SK-N-MC (cell line): ENCODE measurements at regions not wholly inside any gene's neighbourhood (a gene's known extent, or its start where the extent isn't known, plus 50 kb on each side); places are given as distances from the start of the nearest gene placed in this dataset.

Source experiments
- DNase-seq: peaks from one replicate; pipeline ENCODE4 v3.0.0-alpha.2; 2011; ENCODE audit warnings: low read depth, low spot score
- H3K27ac ChIP-seq: fragments of 200-600 bp; sonication (generic); 2 replicates; pipeline ENCODE4 v1.5.1; 2016; ENCODE audit warnings: mixed run types
- H3K36me3 ChIP-seq: fragments of 200-600 bp; sonication (generic); 2 replicates; pipeline ENCODE4 v1.6.1; 2017; ENCODE audit warnings: antibody characterized with exemption, low read length, mixed read lengths; ENCODE audit not compliant: insufficient read depth
- H3K4me3 ChIP-seq: fragments of 200-600 bp; sonication (generic); 2 replicates; pipeline ENCODE4 v1.5.1; 2016
- H3K9ac ChIP-seq: fragments of 200-600 bp; sonication (generic); 2 replicates; pipeline ENCODE4 v1.8.0; 2017; ENCODE audit warnings: mixed run types, mixed read lengths; ENCODE audit not compliant: insufficient read length
- H3K9me3 ChIP-seq: fragments of 200-600 bp; sonication (generic); 2 replicates; pipeline ENCODE4 v1.6.1; 2017; ENCODE audit warnings: low read depth, mild to moderate bottlenecking, antibody characterized with exemption, low read length, moderate library complexity, mixed read lengths
- EZH2 ChIP-seq: fragments of 200-600 bp; sonication (generic); IDR thresholded peaks from one replicate; pipeline ENCODE4 v1.6.1; 2017; ENCODE audit warnings: antibody characterized with exemption
- FOXP2 ChIP-seq: optimal IDR thresholded peaks from 2 replicates; pipeline ENCODE3; 2011; ENCODE audit warnings: mild to moderate bottlenecking, moderate library complexity; ENCODE audit not compliant: insufficient read depth; ENCODE audit errors: extremely low read length, control extremely low read depth
- POLR2AphosphoS5 ChIP-seq: IDR thresholded peaks from 2 replicates; pipeline ENCODE4 v1.6.1; 2012; ENCODE audit warnings: mild to moderate bottlenecking, low read depth, low read length, borderline replicate concordance

GRCh38 chr9:11894136-11894535, 799.0 kb upstream of the TYRP1 start:
- H3K36me3 ChIP-seq = no peaks in the 10 kb centered on the region
- H3K9ac ChIP-seq = no peak overlapping the region
- H3K4me3 ChIP-seq = no peak overlapping the region
- no peak for TF ChIP-seq FOXP2
- TF ChIP-seq POLR2AphosphoS5 = no peak
- no peaks in the 10 kb centered on the region for H3K9me3 ChIP-seq
- H3K27ac ChIP-seq = no peak overlapping the region
- DNase-seq = no peak

GRCh38 chr9:11902610-11903009, 790.6 kb upstream of the TYRP1 start:
- DNase-seq = no peak
- no peaks in the 10 kb centered on the region for H3K9me3 ChIP-seq
- TF ChIP-seq EZH2 = no peak
- no peak for TF ChIP-seq POLR2AphosphoS5
- no peak for TF ChIP-seq FOXP2
- H3K27ac ChIP-seq = no peak overlapping the region
- H3K9ac ChIP-seq = no peak overlapping the region
- no peaks in the 10 kb centered on the region for H3K36me3 ChIP-seq
- no peak overlapping the region for H3K4me3 ChIP-seq

GRCh38 chr9:11915699-11916098, 777.5 kb upstream of the TYRP1 start:
- no peaks in the 10 kb centered on the region for H3K9me3 ChIP-seq
- no peak overlapping the region for H3K27ac ChIP-seq
- no peak overlapping the region for H3K9ac ChIP-seq
- DNase-seq = no peak
- H3K36me3 ChIP-seq = no peaks in the 10 kb centered on the region
- TF ChIP-seq EZH2 = no peak
- no peak for TF ChIP-seq POLR2AphosphoS5
- TF ChIP-seq FOXP2 = no peak
- no peak overlapping the region for H3K4me3 ChIP-seq

GRCh38 chr9:11928871-11929321, 764.3 kb upstream of the TYRP1 start:
- Histone ChIP-seq H3K27ac (no peak overlapping the region), H3K9me3 (no peaks in the 10 kb centered on the region), H3K36me3 (no peaks in the 10 kb centered on the region), H3K4me3 (no peak overlapping the region), H3K9ac (no peak overlapping the region)
- no peak for DNase-seq
- TF ChIP-seq FOXP2 (no peak), POLR2AphosphoS5 (no peak), EZH2 (no peak)

GRCh38 chr9:11931109-11931508, 762.1 kb upstream of the TYRP1 start:
- no peak overlapping the region for H3K9ac ChIP-seq
- no peaks in the 10 kb centered on the region for H3K9me3 ChIP-seq
- DNase-seq = no peak
- no peak for TF ChIP-seq POLR2AphosphoS5
- TF ChIP-seq FOXP2 = no peak
- TF ChIP-seq EZH2 = no peak
- no peak overlapping the region for H3K27ac ChIP-seq
- H3K4me3 ChIP-seq = no peak overlapping the region
- no peaks in the 10 kb centered on the region for H3K36me3 ChIP-seq

- Histone ChIP-seq H3K36me3 (no peaks in the 10 kb centered on the region), H3K27ac (no peak overlapping the region), H3K4me3 (no peak overlapping the region), H3K9me3 (no peaks in the 10 kb centered on the region), H3K9ac (no peak overlapping the region)
- TF ChIP-seq POLR2AphosphoS5 (no peak), FOXP2 (no peak), EZH2 (no peak)
- no peak for DNase-seq
Measured at GRCh38 chr9:11931751-11932150, 761.4 kb upstream of the TYRP1 start.

GRCh38 chr9:11933926-11934325, 759.3 kb upstream of the TYRP1 start:
- Histone ChIP-seq H3K4me3 (no peak overlapping the region), H3K36me3 (no peaks in the 10 kb centered on the region), H3K9me3 (no peaks in the 10 kb centered on the region), H3K9ac (no peak overlapping the region), H3K27ac (no peak overlapping the region)
- peak; percentile 22 for DNase-seq
- TF ChIP-seq FOXP2 (no peak), POLR2AphosphoS5 (no peak), EZH2 (no peak)

- H3K27ac ChIP-seq = no peak overlapping the region
- H3K9ac ChIP-seq = no peak overlapping the region
- TF ChIP-seq EZH2 = no peak
- no peak for TF ChIP-seq FOXP2
- TF ChIP-seq POLR2AphosphoS5 = no peak
- DNase-seq = no peak
- H3K4me3 ChIP-seq = no peak overlapping the region
- H3K36me3 ChIP-seq = no peaks in the 10 kb centered on the region
- H3K9me3 ChIP-seq = no peaks in the 10 kb centered on the region
Measured at GRCh38 chr9:11946531-11946930, 746.7 kb upstream of the TYRP1 start.

- Histone ChIP-seq H3K27ac (no peak overlapping the region), H3K36me3 (no peaks in the 10 kb centered on the region), H3K9ac (no peak overlapping the region), H3K9me3 (no peaks in the 10 kb centered on the region), H3K4me3 (no peak overlapping the region)
- TF ChIP-seq EZH2 (no peak), FOXP2 (no peak), POLR2AphosphoS5 (no peak)
- DNase-seq = no peak
Measured at GRCh38 chr9:11962327-11962726, 730.9 kb upstream of the TYRP1 start.

GRCh38 chr9:11966786-11967185, 726.4 kb upstream of the TYRP1 start:
- no peaks in the 10 kb centered on the region for H3K9me3 ChIP-seq
- TF ChIP-seq EZH2 = no peak
- no peak for TF ChIP-seq POLR2AphosphoS5
- TF ChIP-seq FOXP2 = no peak
- no peaks in the 10 kb centered on the region for H3K36me3 ChIP-seq
- H3K4me3 ChIP-seq = no peak overlapping the region
- H3K9ac ChIP-seq = no peak overlapping the region
- DNase-seq = no peak
- no peak overlapping the region for H3K27ac ChIP-seq

GRCh38 chr9:11968631-11969030, 724.6 kb upstream of the TYRP1 start:
- H3K4me3 ChIP-seq = no peak overlapping the region
- no peak overlapping the region for H3K9ac ChIP-seq
- no peak for DNase-seq
- no peaks in the 10 kb centered on the region for H3K36me3 ChIP-seq
- TF ChIP-seq FOXP2 = no peak
- TF ChIP-seq POLR2AphosphoS5 = no peak
- TF ChIP-seq EZH2 = no peak
- no peak overlapping the region for H3K27ac ChIP-seq
- no peaks in the 10 kb centered on the region for H3K9me3 ChIP-seq
